ENCODE measurements at regions not wholly inside any gene's neighbourhood (a gene's known extent, or its start where the extent isn't known, plus 50 kb on each side); places are given as distances from the start of the nearest gene placed in this dataset.

GRCh38 chr1:216997069-216997468, 273.8 kb upstream of the ESRRG start:
- 32% methylated on average over 3 of the region's 3 CpGs for WGBS (ENCODE audit: insufficient coverage, insufficient replicate concordance, low lambda C conversion rate, missing lambda C conversion rate)
- H3K9me3 ChIP-seq (replicated peaks; ENCODE audit: control insufficient read depth, insufficient read depth, low read length), result no peaks in the 10 kb centered on the region
- H3K27me3 ChIP-seq (replicated peaks in 1 of 2; ENCODE audit: control insufficient read depth in 2 of 2, insufficient read depth in 2 of 2, low read length in 1 of 2), result no peaks in the 10 kb centered on the region
- no peak for ATAC-seq
- intact Hi-C loops (cut with micrococcal nuclease; ENCODE audit: unreplicated experiment) (no loop called here), in situ Hi-C loops (cut with MboI) (no loop called here)
- H3K27ac ChIP-seq (ENCODE audit: control insufficient read depth, insufficient read depth), result no peak overlapping the region
- ChIA-PET RAD21 (ENCODE audit: unreplicated experiment) (no interaction called here), POLR2A (no interaction called here), CTCF (interaction anchor here (0.5 kb wide), 1 partner anchor 160 kb away, joined by 3 read pairs; no protein-coding TSS in a partner anchor), SMC1A (ENCODE audit: uncharacterized antibody, unreplicated experiment) (no interaction called here)
- DNase-seq (ENCODE audit: low read depth, low spot score), result no peak
- no peak for FAIRE-seq
- no peaks in the 10 kb centered on the region for H3K36me3 ChIP-seq (ENCODE audit: control insufficient read depth in 2 of 2, insufficient read depth in 2 of 2, low read length in 1 of 2)
- no peak overlapping the region for H3K4me3 ChIP-seq
- no TSS peak for BruUV-seq (replicated peaks)
- TF ChIP-seq CREB1 (IDR thresholded peaks at IDR 0.05; ENCODE audit: low read depth), result no peak
- no peak for TF ChIP-seq STAT3 (IDR thresholded peaks at IDR 0.05; ENCODE audit: low read depth, low read length)
- no peak for TF ChIP-seq KAT2A (conservative IDR thresholded peaks at IDR 0.05; ENCODE audit: control insufficient read depth, low read depth, low read length)
- no peak for TF ChIP-seq NFIC (IDR thresholded peaks at IDR 0.05; ENCODE audit: low read depth, low read length)
- no peak for TF ChIP-seq NR2C2 (IDR thresholded peaks at IDR 0.05; ENCODE audit: borderline replicate concordance, control insufficient read depth, insufficient read length, low read depth)
- no peak for TF ChIP-seq WRNIP1 (IDR thresholded peaks at IDR 0.05; ENCODE audit: borderline replicate concordance, low read depth, low read length)
- no peak for TF ChIP-seq TBL1XR1 (IDR thresholded peaks at IDR 0.05; ENCODE audit: low read depth, low read length)
- TF ChIP-seq JUND (IDR thresholded peaks at IDR 0.05; ENCODE audit: low read depth, low read length), result no peak
- TF ChIP-seq SIN3A (IDR thresholded peaks at IDR 0.05; ENCODE audit: low read depth, low read length), result no peak
- TF ChIP-seq SREBF1 (IDR thresholded peaks at IDR 0.05; ENCODE audit: low read length), result no peak
- no peak for TF ChIP-seq ESRRA (IDR thresholded peaks at IDR 0.05; ENCODE audit: low read length)
- TF ChIP-seq, protein P1, sequence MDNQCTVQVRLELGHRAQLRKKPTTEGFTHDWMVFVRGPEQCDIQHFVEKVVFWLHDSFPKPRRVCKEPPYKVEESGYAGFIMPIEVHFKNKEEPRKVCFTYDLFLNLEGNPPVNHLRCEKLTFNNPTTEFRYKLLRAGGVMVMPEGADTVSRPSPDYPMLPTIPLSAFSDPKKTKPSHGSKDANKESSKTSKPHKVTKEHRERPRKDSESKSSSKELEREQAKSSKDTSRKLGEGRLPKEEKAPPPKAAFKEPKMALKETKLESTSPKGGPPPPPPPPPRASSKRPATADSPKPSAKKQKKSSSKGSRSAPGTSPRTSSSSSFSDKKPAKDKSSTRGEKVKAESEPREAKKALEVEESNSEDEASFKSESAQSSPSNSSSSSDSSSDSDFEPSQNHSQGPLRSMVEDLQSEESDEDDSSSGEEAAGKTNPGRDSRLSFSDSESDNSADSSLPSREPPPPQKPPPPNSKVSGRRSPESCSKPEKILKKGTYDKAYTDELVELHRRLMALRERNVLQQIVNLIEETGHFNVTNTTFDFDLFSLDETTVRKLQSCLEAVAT (IDR thresholded peaks at IDR 0.05), result no peak
- TF ChIP-seq NFYA (IDR thresholded peaks at IDR 0.05; ENCODE audit: borderline replicate concordance, low read depth, low read length), result no peak
- TF ChIP-seq EED (IDR thresholded peaks at IDR 0.05; ENCODE audit: low read depth), result no peak
- TF ChIP-seq SP1 (IDR thresholded peaks at IDR 0.05; ENCODE audit: low read depth, low read length), result no peak
- TF ChIP-seq RELB (IDR thresholded peaks at IDR 0.05; ENCODE audit: low read depth), result no peak
- H2AFZ ChIP-seq (ENCODE audit: control insufficient read depth, low read depth, low read length), result no peak overlapping the region
- no peaks in the 10 kb centered on the region for H3K79me2 ChIP-seq (ENCODE audit: control insufficient read depth, insufficient read depth, low read length)
- H3K4me2 ChIP-seq (ENCODE audit: control insufficient read depth, insufficient read depth), result no peak overlapping the region
- H3K9ac ChIP-seq (ENCODE audit: control insufficient read depth, insufficient read depth, low read length), result no peak overlapping the region
- no peaks in the 10 kb centered on the region for H3K4me1 ChIP-seq (ENCODE audit: control insufficient read depth, insufficient read depth, low read length)
- H4K20me1 ChIP-seq (ENCODE audit: control insufficient read depth, insufficient read depth), result no peaks in the 10 kb centered on the region

Data from GM12878 (cell line).